Astrocyte of the spinal cord (primary cell): ENCODE measurements at regions not wholly inside any gene's neighbourhood (a gene's known extent, or its start where the extent isn't known, plus 50 kb on each side); places are given as distances from the start of the nearest gene placed in this dataset.

ENCODE experiments used
- DNase-seq: peaks from one replicate; pipeline ENCODE4 v3.0.0; 2011; ENCODE audit warnings: low read depth, low spot score
- H3K4me3 ChIP-seq: 2 replicates; pipeline ENCODE4 v1.5.1; 2011; ENCODE audit warnings: low read depth, mild to moderate bottlenecking, low read length, moderate library complexity
- CTCF ChIP-seq: IDR thresholded peaks from 2 replicates; pipeline ENCODE4 v1.5.1; 2012; ENCODE audit warnings: low read depth, mild to moderate bottlenecking, low read length, inconsistent platforms
- in situ Hi-C: cut with HindIII; loops from 2 replicates; pipeline ENCODE4 v1.10.0; 2017; ENCODE audit warnings: low sequenced_read_pairs

DNA sequence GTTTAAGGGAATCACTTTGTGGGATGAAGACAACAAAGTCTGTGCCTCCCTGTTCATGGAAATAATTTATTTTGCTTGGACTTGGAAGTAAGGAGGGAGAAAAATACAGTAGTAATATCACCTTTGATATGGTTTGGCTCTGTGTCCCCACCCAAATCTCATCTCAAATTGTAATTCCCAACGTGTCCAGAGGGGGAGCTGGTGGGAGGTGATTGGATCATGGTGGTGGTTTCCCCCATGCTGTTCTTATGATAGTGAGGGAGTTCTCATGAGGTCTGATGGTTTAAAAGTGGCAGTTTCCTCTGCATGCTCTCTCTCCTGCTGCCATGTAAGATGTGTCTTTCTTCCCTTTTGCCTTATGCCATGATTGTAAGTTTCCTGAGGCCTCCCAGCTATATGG, 460.7 kb downstream of the NOVA1 start:
- no peak overlapping the region for H3K4me3 ChIP-seq
- in situ Hi-C loops: no loop called here
- DNase-seq: no peak
- TF ChIP-seq CTCF: peak; percentile 11

DNA sequence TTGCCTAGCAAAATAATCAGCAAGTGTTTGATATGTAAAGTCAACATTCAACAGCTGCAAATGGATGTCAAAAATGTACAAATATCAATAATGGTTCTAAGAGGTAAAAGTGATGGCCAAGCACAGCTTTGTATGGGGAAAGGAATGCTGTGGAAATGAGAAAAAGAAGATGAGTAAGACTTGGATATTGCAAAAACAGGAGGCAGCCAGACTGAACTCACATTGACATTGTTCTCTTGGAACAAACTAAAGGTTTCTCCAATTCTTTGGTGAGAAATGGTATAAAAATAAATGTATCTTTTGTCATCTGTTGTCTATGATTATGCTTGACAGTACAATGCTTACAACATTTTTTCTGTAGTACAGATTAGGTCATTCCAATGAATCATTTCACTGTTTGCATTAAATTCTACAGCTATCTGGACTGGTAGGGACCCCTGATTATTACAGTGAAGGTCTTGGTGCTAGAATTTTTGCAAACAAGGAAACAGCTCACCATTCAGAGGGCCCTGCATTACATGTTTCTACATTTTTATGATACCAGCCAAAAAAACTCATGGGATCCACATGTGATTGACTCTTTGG, 465.7 kb downstream of the NOVA1 start:
- no peak overlapping the region for H3K4me3 ChIP-seq
- DNase-seq: peak; percentile 75
- in situ Hi-C loops: no loop called here
- no peak for TF ChIP-seq CTCF

GRCh38 chr14:26130690-26131089, 467.1 kb downstream of the NOVA1 start:
- no peak overlapping the region for H3K4me3 ChIP-seq
- DNase-seq: no peak
- no peak for TF ChIP-seq CTCF
- in situ Hi-C loops: no loop called here

DNA sequence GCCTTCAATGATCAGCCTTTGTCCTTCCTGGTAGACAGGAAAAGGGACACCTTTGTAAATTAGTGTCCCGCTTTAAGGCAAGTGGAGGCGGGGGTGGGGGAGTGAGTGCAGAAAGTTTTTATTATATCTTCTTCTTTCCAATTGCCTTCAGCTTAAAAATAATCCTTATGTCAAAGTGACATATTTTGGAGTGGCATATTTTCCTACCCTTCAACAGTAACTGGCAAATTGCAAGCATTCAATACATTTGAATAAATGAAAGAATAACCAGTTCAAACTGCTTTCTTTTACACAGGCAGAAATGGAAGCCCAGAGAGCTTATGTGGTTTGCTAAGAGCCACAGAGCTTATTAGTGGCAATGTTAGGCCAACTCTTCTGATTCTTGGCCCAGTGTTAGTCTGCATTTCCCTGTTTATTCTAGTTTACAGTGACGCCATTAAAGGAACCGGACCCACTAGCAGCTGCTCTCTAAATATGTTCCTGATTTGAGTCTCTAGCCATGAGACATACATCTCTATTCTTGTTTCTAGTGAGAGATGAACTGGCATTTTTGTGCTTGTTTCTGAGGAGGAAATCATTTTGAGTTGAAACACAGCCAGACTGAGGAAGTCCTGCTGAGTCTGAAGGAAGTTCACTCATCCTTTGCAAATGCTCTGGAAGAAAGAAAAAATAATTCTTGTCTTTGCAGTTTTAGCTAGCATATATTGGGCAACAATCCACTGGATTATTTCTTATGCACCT, 468.7 kb downstream of the NOVA1 start:
- no peak overlapping the region for H3K4me3 ChIP-seq
- in situ Hi-C loops: no loop called here
- peak; percentile 83 for DNase-seq
- TF ChIP-seq CTCF: no peak

- DNase-seq: no peak
- in situ Hi-C loops: no loop called here
- no peak overlapping the region for H3K4me3 ChIP-seq
- no peak for TF ChIP-seq CTCF
Measured at GRCh38 chr14:26124896-26125438, 472.9 kb downstream of the NOVA1 start.

DNA sequence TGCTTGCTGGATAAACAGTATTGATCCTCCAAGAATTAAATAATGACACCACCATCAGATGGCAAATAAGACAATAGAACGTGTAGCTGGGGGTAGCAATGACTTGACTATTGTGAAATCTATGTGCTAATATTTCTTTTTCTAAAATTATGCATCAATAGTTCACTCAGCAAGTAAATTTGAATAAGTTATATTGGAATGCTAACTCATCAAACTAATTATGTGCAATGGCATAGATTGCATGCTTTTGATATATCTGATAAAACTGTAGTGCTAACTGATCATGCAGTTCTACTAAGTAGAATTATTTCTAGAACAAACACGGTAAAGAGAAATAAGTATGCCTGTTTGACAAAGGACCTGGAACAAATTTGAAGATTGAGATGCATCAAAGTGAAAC, 474.4 kb downstream of the NOVA1 start:
- no peak for DNase-seq
- H3K4me3 ChIP-seq: no peak overlapping the region
- TF ChIP-seq CTCF: no peak
- in situ Hi-C loops: no loop called here
